HG02678 (cell line): ENCODE measurements at regions not wholly inside any gene's neighbourhood (a gene's known extent, or its start where the extent isn't known, plus 50 kb on each side); places are given as distances from the start of the nearest gene placed in this dataset.

Experiments used
- ATAC-seq: cut with Tn5 transposase; IDR thresholded peaks from one replicate; pipeline ENCODE4 v1.9.1; 2021; ENCODE audit warnings: mild to moderate bottlenecking, moderate library complexity; ENCODE audit not compliant: unreplicated experiment

GRCh38 chr1:30437059-30437576 lies 286.3 kb downstream of the MATN1 start:
- ATAC-seq, result no peak

- no peak for ATAC-seq
Observed at GRCh38 chr1:30427545-30427944, 295.8 kb downstream of the MATN1 start.

- ATAC-seq, result no peak
Observed at GRCh38 chr1:30425046-30425445, 298.3 kb downstream of the MATN1 start.

GRCh38 chr1:30423570-30423969 lies 299.8 kb downstream of the MATN1 start:
- ATAC-seq, result no peak

- ATAC-seq, result no peak
Observed at GRCh38 chr1:30422251-30422650, 301.1 kb downstream of the MATN1 start.

GRCh38 chr1:30420519-30421050 lies 302.8 kb downstream of the MATN1 start:
- no peak for ATAC-seq

GRCh38 chr1:30419831-30420230 lies 303.6 kb downstream of the MATN1 start:
- ATAC-seq, result no peak

- ATAC-seq, result no peak
Observed at GRCh38 chr1:30418939-30419720, 304.3 kb downstream of the MATN1 start.

GRCh38 chr1:30418061-30418938 lies 305.1 kb downstream of the MATN1 start:
- ATAC-seq, result no peak

- ATAC-seq, result no peak
Observed at GRCh38 chr1:30417701-30418046, 305.7 kb downstream of the MATN1 start.

- ATAC-seq, result no peak
Observed at GRCh38 chr1:30417001-30417700, 306.2 kb downstream of the MATN1 start.

- ATAC-seq, result no peak
Observed at GRCh38 chr1:30416221-30416820, 307.1 kb downstream of the MATN1 start.

GRCh38 chr1:30415171-30415940 lies 308.0 kb downstream of the MATN1 start:
- ATAC-seq, result no peak

- no peak for ATAC-seq
Observed at GRCh38 chr1:30414851-30415165, 308.6 kb downstream of the MATN1 start.

- ATAC-seq, result no peak
Observed at GRCh38 chr1:30414086-30414850, 309.1 kb downstream of the MATN1 start.

- no peak for ATAC-seq
Observed at GRCh38 chr1:30413606-30414005, 309.8 kb downstream of the MATN1 start.

- no peak for ATAC-seq
Observed at GRCh38 chr1:30413111-30413440, 310.3 kb downstream of the MATN1 start.

- no peak for ATAC-seq
Observed at GRCh38 chr1:30412241-30413110, 310.9 kb downstream of the MATN1 start.
